AG04449 (cell line): ENCODE measurements at regions not wholly inside any gene's neighbourhood (a gene's known extent, or its start where the extent isn't known, plus 50 kb on each side); places are given as distances from the start of the nearest gene placed in this dataset.

Experiments
- CTCF ChIA-PET: fragments of 350-600 bp; formaldehyde crosslinking; extraction: SDS; loops from one replicate; lab custom pipeline; 2021; ENCODE audit warnings: antibody characterized with exemption; lab: Yijun Ruan, JAX
- POLR2A ChIA-PET: fragments of 400-600, 350-600 bp; formaldehyde crosslinking; extraction: SDS; loops from one replicate; lab custom pipeline; 2020; ENCODE audit warnings: antibody characterized with exemption, inconsistent platforms; lab: Yijun Ruan, JAX
- DNase-seq: peaks from one replicate; pipeline ENCODE4 v3.0.0-alpha.2; 2010; ENCODE audit warnings: low read depth, low spot score
- H3K4me3 ChIP-seq: 2 replicates; pipeline ENCODE4 v1.5.1; 2011; ENCODE audit warnings: low read depth, mild to moderate bottlenecking, control low read depth, low read length
- CTCF ChIP-seq: IDR thresholded peaks from one replicate; pipeline ENCODE4 v1.5.1; 2011; ENCODE audit warnings: mild to moderate bottlenecking, moderate library complexity, low read length, control low read depth, inconsistent platforms; ENCODE audit not compliant: insufficient read depth; ENCODE audit errors: missing control alignments

DNA sequence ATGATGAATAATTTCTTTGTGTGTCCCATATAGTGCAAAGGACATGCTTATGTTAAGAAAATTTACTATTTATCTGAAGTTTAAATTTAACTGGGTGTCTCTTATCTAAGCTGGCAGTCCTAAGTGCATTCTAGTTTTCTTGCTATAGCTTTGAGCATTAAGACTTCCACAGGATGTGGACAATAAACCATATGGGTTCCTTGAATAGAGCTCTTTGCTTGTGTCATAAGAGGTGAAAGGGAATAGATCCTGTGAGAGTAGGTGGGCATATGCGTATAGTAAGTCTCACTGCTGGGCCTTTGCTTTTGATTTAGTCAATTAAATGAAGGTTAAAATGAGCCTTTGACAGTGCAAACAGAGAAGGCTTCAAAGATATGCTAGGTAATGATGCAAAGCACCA is 223.4 kb upstream of the GYPA start:
- ChIA-PET POLR2A (interaction anchor here (0.6 kb wide), 1 partner anchor 173 kb away, joined by 3 read pairs; no protein-coding TSS in a partner anchor), CTCF (no interaction called here)
- TF ChIP-seq CTCF = no peak
- H3K4me3 ChIP-seq = no peak overlapping the region
- DNase-seq = no peak

GRCh38 chr4:144366425-144366824 is 225.9 kb upstream of the GYPA start:
- TF ChIP-seq CTCF = no peak
- H3K4me3 ChIP-seq = no peak overlapping the region
- CTCF ChIA-PET = no interaction called here
- no peak for DNase-seq
- POLR2A ChIA-PET = no interaction called here

DNA sequence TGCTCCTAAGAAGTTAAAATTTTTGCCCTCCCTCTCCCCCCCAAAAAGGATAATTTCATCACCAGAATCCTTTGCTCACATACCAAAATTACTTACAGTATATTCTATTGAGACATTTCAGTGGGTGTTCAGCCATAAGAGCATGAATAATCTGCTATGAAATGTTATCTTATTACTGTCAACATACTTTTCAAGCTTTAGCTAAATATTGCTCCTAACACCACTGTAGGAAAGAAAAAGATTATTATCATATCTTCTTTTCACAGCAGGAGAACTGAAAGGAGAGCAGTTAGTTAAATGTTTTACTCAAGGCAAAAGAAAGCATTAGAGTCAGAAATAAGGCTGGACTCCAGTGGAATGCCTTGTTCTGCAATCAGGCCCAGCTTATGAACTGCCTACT is 231.0 kb upstream of the GYPA start:
- CTCF ChIA-PET = interaction anchor here (1.2 kb wide), 1 partner anchor 35 kb away, joined by 3 read pairs; no protein-coding TSS in a partner anchor
- no peak overlapping the region for H3K4me3 ChIP-seq
- TF ChIP-seq CTCF = no peak
- POLR2A ChIA-PET = no interaction called here
- no peak for DNase-seq

- H3K4me3 ChIP-seq = no peak overlapping the region
- POLR2A ChIA-PET = no interaction called here
- no peak for DNase-seq
- TF ChIP-seq CTCF = no peak
- CTCF ChIA-PET = no interaction called here
These were observed 233.5 kb upstream of the GYPA start for GRCh38 chr4:144374065-144374464.

DNA sequence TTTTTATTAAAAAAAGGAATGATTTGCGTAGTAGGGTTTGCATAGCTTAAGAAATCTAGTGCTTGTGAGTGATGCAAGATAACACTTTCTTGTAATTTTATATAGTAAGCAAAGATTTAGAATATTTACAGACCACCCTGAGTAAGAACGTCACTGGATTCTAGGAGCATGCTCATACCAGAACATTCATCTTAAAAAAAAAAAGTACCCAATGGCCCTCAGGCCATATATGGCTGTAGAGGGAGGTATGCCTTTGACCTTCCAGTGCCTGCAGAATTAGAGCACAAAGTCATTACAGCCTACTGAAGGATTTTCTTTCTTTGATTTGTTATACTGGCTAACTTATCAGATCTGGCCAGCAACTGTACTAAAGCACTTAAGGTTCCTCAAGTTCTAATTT is 236.3 kb upstream of the GYPA start:
- no peak overlapping the region for H3K4me3 ChIP-seq
- TF ChIP-seq CTCF = no peak
- no peak for DNase-seq
- ChIA-PET CTCF (no interaction called here), POLR2A (no interaction called here)

DNA sequence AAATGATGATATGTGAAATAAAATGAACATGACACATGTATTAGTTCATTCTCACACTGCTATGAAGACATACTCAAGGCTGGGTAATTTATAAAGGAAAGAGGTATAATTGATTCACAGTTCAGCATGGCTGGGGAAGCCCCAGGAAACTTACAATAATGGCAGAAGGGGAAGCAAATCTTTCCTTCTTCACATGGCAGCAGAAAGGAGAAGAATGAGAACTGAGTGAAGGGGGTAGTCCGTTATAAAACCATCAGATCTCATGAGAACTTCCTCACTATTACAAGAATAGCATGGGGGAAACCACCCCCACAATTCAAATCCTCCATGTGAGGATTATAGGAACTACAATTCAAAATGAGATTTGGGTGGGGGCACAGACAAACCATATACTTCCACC is 243.9 kb upstream of the GYPA start:
- CTCF ChIA-PET = no interaction called here

More for the DNA sequence above, 243.9 kb upstream of the GYPA start:
- no peak for TF ChIP-seq CTCF
- no peak overlapping the region for H3K4me3 ChIP-seq
- POLR2A ChIA-PET = no interaction called here
- DNase-seq = no peak
